Mucosa of rectum (tissue), 2 donors: ENCODE measurements at regions not wholly inside any gene's neighbourhood (a gene's known extent, or its start where the extent isn't known, plus 50 kb on each side); places are given as distances from the start of the nearest gene placed in this dataset.
"Not testable (repeated sequence)": the region's sequence is repeated elsewhere in the genome, so short reads cannot be mapped to it uniquely, and the experiment has no call there.

Experiments used
- H3K27ac ChIP-seq, 2 donors: one replicate each; pipeline ENCODE4 v1.7.0; 2013; ENCODE audit warnings: inconsistent platforms in 2 of 2, low read depth in 2 of 2, low read length in 2 of 2
- H3K27me3 ChIP-seq, 2 donors: one replicate each; pipeline ENCODE4 v1.7.0; 2013; ENCODE audit warnings: low read length in 2 of 2; ENCODE audit not compliant: control insufficient read depth in 2 of 2, insufficient read depth in 2 of 2
- H3K36me3 ChIP-seq, 2 donors: one replicate each; pipeline ENCODE4 v1.7.0; 2013; ENCODE audit warnings: low read length in 2 of 2; ENCODE audit not compliant: control insufficient read depth in 2 of 2, insufficient read depth in 2 of 2
- H3K4me1 ChIP-seq, 2 donors: one replicate each; pipeline ENCODE4 v1.7.0; 2013; ENCODE audit warnings: low read length in 2 of 2, mild to moderate bottlenecking in 1 of 2; ENCODE audit not compliant: control insufficient read depth in 2 of 2, insufficient read depth in 2 of 2
- H3K4me3 ChIP-seq, 2 donors: one replicate each; pipeline ENCODE4 v1.7.0; 2013; ENCODE audit warnings: low read length in 2 of 2
- H3K9ac ChIP-seq, 2 donors: one replicate each; pipeline ENCODE4 v1.7.0; 2013; ENCODE audit warnings: low read length in 2 of 2, low read depth in 1 of 2, mild to moderate bottlenecking in 1 of 2
- H3K9me3 ChIP-seq, 2 donors: one replicate each; pipeline ENCODE4 v1.7.0; 2013; ENCODE audit warnings: low read length in 2 of 2; ENCODE audit not compliant: control insufficient read depth in 2 of 2
- donor health status: healthy.
- donor health status: Normal muscosa, but diverticular disease.

- Histone ChIP-seq H3K9ac (no peak overlapping the region), H3K27ac (no peak overlapping the region), H3K36me3 (no peaks in the 10 kb centered on the region), H3K9me3 (no peaks in the 10 kb centered on the region), H3K4me1 (no peaks in the 10 kb centered on the region), H3K4me3 (no peak overlapping the region), H3K27me3 (no peaks in the 10 kb centered on the region)
Measured at GRCh38 chr5:128706269-128706668, 168.2 kb upstream of the FBN2 start.

GRCh38 chr5:128708841-128709240, 170.8 kb upstream of the FBN2 start:
- no peaks in the 10 kb centered on the region for H3K9me3 ChIP-seq
- no peak overlapping the region for H3K9ac ChIP-seq
- H3K36me3 ChIP-seq = no peaks in the 10 kb centered on the region
- H3K27ac ChIP-seq = no peak overlapping the region
- H3K27me3 ChIP-seq = no peaks in the 10 kb centered on the region
- no peaks in the 10 kb centered on the region for H3K4me1 ChIP-seq
- H3K4me3 ChIP-seq = no peak overlapping the region

GRCh38 chr5:128711216-128711615, 173.2 kb upstream of the FBN2 start:
- Histone ChIP-seq H3K9ac (no peak overlapping the region), H3K4me1 (no peaks in the 10 kb centered on the region), H3K27ac (no peak overlapping the region), H3K9me3 (no peaks in the 10 kb centered on the region), H3K4me3 (no peak overlapping the region), H3K36me3 (no peaks in the 10 kb centered on the region), H3K27me3 (no peaks in the 10 kb centered on the region)

GRCh38 chr5:128714551-128714950, 176.5 kb upstream of the FBN2 start:
- no peaks in the 10 kb centered on the region for H3K27me3 ChIP-seq
- no peak overlapping the region for H3K27ac ChIP-seq
- no peaks in the 10 kb centered on the region for H3K36me3 ChIP-seq
- no peaks in the 10 kb centered on the region for H3K9me3 ChIP-seq
- H3K9ac ChIP-seq = no peak overlapping the region
- H3K4me1 ChIP-seq = no peaks in the 10 kb centered on the region
- no peak overlapping the region for H3K4me3 ChIP-seq

GRCh38 chr5:128722551-128722950, 184.5 kb upstream of the FBN2 start:
- Histone ChIP-seq H3K36me3 (no peaks in the 10 kb centered on the region), H3K9me3 (no peaks in the 10 kb centered on the region), H3K27me3 (no peaks in the 10 kb centered on the region), H3K4me1 (no peaks in the 10 kb centered on the region), H3K9ac (no peak overlapping the region), H3K4me3 (no peak overlapping the region), H3K27ac (no peak overlapping the region)

- H3K9me3 ChIP-seq, H3K27me3 ChIP-seq, H3K27ac ChIP-seq, H3K36me3 ChIP-seq, H3K9ac ChIP-seq, H3K4me3 ChIP-seq, H3K4me1 ChIP-seq: not testable (repeated sequence)
Measured at GRCh38 chr5:128730021-128730420, 192.0 kb upstream of the FBN2 start.

- not testable (repeated sequence) for H3K9ac ChIP-seq, H3K36me3 ChIP-seq, H3K9me3 ChIP-seq, H3K4me1 ChIP-seq, H3K4me3 ChIP-seq, H3K27me3 ChIP-seq
- H3K27ac ChIP-seq = peak overlapping the region in 1 of 2 donors; percentile 31
Measured at GRCh38 chr5:128735656-128736055, 197.6 kb upstream of the FBN2 start.

GRCh38 chr5:128736553-128736952, 198.5 kb upstream of the FBN2 start:
- Histone ChIP-seq H3K9me3 (no peaks in the 10 kb centered on the region), H3K4me1 (no peaks in the 10 kb centered on the region), H3K36me3 (no peaks in the 10 kb centered on the region), H3K9ac (no peak overlapping the region), H3K4me3 (no peak overlapping the region), H3K27ac (peak overlapping the region in 1 of 2 donors; percentile 38), H3K27me3 (no peaks in the 10 kb centered on the region)

GRCh38 chr5:128749136-128749898, 211.3 kb upstream of the FBN2 start:
- Histone ChIP-seq H3K36me3 (no peaks in the 10 kb centered on the region), H3K4me1 (no peaks in the 10 kb centered on the region), H3K4me3 (no peak overlapping the region), H3K9ac (no peak overlapping the region), H3K9me3 (no peaks in the 10 kb centered on the region), H3K27me3 (peaks cover 0 to 3% of the 10 kb centered on the region in 2 donors), H3K27ac (no peak overlapping the region)

- H3K27ac ChIP-seq = no peak overlapping the region
- H3K4me1 ChIP-seq = no peaks in the 10 kb centered on the region
- peaks cover 0 to 3% of the 10 kb centered on the region in 2 donors for H3K27me3 ChIP-seq
- H3K36me3 ChIP-seq = no peaks in the 10 kb centered on the region
- no peak overlapping the region for H3K4me3 ChIP-seq
- no peak overlapping the region for H3K9ac ChIP-seq
- H3K9me3 ChIP-seq = no peaks in the 10 kb centered on the region
Measured at GRCh38 chr5:128750155-128750554, 212.1 kb upstream of the FBN2 start.
